HG03439 (cell line): ENCODE measurements at regions not wholly inside any gene's neighbourhood (a gene's known extent, or its start where the extent isn't known, plus 50 kb on each side); places are given as distances from the start of the nearest gene placed in this dataset.

Experiments
- ATAC-seq: cut with Tn5 transposase; IDR thresholded peaks from one replicate; pipeline ENCODE4 v1.9.1; 2021; ENCODE audit warnings: mild to moderate bottlenecking, moderate library complexity; ENCODE audit not compliant: unreplicated experiment

DNA sequence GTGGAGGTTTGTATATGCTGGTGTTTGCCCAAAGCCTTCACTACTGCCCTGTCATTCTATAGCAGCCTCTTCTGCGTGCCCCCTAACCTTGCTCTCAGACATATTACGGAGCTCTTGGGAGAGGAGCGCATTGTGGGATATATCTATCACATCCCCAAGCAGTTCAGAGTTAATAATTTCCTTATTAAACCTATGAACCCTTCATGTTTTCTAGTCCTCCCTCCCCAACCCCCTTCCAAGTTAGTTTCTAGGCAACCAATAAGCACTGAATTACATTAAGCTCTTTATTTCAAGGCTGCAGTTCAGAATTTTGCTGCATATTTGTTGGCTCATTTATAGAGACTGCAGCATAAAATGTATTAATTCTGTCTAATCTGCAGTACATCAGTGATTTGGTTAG, 57.3 kb upstream of the GRM7 start:
- no peak for ATAC-seq

DNA sequence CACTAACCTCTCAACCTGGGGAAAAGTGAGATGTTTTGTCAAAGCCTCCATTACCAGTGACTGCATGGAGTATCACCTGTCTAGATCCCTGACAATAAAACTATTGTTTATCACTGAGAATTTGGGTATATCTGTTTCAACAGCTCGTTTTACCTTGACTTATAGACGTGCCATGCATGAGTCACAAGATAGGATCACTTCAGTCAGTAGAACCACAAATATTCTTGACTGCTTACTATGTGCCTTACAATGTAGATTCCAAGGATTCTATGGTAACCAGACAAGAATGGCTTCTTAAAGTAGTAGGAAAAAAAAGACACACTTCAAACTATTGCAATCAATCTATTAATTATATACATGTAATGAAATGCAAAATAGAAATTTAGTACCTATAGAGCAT, 55.7 kb upstream of the GRM7 start:
- ATAC-seq = no peak

DNA sequence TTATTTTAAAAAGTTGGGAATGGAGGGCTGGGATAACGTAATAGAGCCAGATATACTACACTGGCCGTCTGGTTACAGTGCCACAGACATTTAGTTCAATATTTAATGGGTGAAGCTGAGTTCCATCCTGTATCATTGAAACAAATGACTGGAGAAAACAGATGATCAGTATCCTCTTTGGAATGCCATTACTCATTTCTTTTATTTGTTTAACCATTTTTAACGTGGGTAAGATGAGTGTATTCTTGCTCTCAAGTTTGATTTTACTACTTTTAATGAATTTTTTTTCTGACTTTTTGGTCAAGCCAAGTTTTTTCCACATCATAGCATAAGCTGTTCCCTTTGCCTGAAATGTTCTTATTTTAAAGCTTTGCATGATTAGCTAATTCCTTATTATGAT, 53.9 kb upstream of the GRM7 start:
- no peak for ATAC-seq

DNA sequence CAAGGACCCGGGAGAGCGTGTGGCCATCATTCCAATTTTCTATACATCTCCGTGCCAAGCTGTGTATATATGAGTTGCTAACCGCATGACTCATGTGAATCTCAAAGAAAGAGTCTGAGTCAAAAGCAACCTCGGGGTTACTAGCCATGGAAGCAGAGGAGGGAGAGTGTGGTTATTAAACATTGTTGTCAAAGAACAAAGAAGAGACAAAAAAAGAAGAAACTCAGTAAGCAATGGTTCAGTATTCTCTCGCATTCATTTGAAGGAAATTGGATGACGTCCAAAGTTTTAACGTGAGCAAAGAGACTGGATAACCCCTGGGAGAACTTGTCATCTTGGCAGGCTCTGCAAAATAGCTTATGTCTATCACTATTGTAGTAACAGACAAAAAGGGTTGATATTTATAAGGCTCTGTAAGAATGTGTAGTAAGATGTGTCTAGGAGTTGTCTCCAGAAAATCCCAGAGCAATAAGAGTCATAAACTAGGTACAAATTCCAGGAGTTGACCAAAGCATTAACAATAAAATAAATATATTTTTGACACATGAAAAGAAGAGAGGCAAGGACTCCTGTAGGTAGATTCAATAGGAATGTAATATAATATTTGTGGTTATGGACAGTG, 52.8 kb upstream of the GRM7 start:
- ATAC-seq = no peak

DNA sequence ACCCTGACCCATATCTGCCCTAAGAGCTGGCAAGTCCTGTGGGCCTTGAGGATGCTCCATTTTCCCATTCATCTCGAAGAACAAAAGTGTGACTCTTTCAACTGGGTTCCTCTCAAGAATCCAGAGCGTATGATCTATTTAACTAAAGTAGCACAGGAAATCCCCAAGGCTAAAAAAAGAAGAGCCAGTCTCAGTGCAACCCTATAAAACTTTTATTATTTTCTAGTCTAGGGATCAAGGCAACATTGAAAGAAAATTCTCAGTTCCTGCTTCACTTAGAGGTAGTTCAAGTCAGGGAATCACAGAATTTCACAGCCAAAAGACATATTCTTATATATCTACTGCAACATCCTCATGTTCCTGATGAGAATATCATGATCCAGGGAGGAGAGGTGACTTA, 51.6 kb upstream of the GRM7 start:
- no peak for ATAC-seq
